22Rv1 (cell line): ENCODE measurements at regions not wholly inside any gene's neighbourhood (a gene's known extent, or its start where the extent isn't known, plus 50 kb on each side); places are given as distances from the start of the nearest gene placed in this dataset.

ENCODE experiments used
- CTCF ChIP-seq: fragments of 450-650 bp; IDR thresholded peaks from 2 replicates; pipeline ENCODE4 v1.5.1; 2017; ENCODE audit warnings: mild to moderate bottlenecking
- ZFX ChIP-seq: fragments of 450-650 bp; IDR thresholded peaks from 2 replicates; pipeline ENCODE4 v1.6.1; 2017; ENCODE audit warnings: antibody characterized with exemption, borderline replicate concordance

- TF ChIP-seq CTCF (no peak), ZFX (no peak)
These were observed 977.8 kb downstream of the FSTL5 start for GRCh38 chr4:161186012-161186411.
